ENCODE measurements at regions not wholly inside any gene's neighbourhood (a gene's known extent, or its start where the extent isn't known, plus 50 kb on each side); places are given as distances from the start of the nearest gene placed in this dataset.

DNA sequence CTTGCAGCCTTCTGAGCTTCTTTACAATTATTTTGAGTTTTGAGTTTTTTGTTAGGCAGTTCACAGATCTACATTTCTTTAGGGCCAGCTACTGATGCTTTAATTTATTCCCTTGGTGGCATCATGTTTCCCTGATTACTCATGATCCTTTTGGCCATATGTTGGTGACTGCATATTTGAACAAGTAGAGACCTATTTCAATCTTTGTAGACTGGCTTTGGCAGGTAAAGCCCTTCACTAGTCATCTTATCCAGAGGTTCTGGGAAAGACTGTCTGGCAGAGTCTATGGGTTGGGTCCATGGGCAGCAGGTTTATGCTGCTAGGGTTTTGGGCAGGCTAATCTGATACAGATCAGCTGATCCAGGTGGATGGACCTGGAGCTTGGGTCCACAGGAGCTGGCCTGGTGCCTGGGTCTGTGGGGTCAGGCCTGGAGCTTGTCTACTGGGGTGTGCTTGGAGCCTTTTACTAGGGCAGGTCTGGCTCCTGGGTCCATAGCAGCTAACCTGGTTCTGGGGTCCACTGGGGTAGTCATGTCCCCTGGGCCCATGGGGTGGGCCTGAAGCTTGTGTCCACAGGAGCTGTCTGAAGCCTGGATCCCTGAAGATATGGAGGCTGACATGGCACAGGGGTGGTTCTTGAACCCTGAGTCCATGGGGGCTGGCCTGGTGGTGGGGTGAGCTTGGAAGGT lies 72.7 kb downstream of the GPR85 start:
- TF ChIP-seq, protein P1, sequence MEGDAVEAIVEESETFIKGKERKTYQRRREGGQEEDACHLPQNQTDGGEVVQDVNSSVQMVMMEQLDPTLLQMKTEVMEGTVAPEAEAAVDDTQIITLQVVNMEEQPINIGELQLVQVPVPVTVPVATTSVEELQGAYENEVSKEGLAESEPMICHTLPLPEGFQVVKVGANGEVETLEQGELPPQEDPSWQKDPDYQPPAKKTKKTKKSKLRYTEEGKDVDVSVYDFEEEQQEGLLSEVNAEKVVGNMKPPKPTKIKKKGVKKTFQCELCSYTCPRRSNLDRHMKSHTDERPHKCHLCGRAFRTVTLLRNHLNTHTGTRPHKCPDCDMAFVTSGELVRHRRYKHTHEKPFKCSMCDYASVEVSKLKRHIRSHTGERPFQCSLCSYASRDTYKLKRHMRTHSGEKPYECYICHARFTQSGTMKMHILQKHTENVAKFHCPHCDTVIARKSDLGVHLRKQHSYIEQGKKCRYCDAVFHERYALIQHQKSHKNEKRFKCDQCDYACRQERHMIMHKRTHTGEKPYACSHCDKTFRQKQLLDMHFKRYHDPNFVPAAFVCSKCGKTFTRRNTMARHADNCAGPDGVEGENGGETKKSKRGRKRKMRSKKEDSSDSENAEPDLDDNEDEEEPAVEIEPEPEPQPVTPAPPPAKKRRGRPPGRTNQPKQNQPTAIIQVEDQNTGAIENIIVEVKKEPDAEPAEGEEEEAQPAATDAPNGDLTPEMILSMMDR (IDR thresholded peaks at IDR 0.05) = no peak
- no peak for TF ChIP-seq POLR2A (IDR thresholded peaks at IDR 0.05)
